T47D (cell line): ENCODE measurements at regions not wholly inside any gene's neighbourhood (a gene's known extent, or its start where the extent isn't known, plus 50 kb on each side); places are given as distances from the start of the nearest gene placed in this dataset.
A peak's percentile ranks its signal among the peaks of the same experiment; 100 is the strongest.

Experiments used
- DNase-seq, 2 experiments: peaks; one replicate each; pipeline versions ENCODE4 v3.0.0 to v3.0.0-alpha.2; 2011 to 2012; ENCODE audit warnings: low read depth in 1 of 2, low spot score in 1 of 2
- JUND ChIP-seq: IDR thresholded peaks from 2 replicates; pipeline ENCODE4 v1.6.1; 2012; ENCODE audit warnings: low read depth
- in situ Hi-C: cut with HindIII; loops from 2 replicates; pipeline ENCODE4 v1.10.0; 2016; ENCODE audit warnings: low sequenced_read_pairs, low pct_unique_long_range_greater_than_20kb

- in situ Hi-C loops = no loop called here
- DNase-seq = no peak
- TF ChIP-seq JUND = no peak
These were observed 255.1 kb upstream of the STT3B start for GRCh38 chr3:31277582-31277981.

GRCh38 chr3:31278532-31278931, 254.2 kb upstream of the STT3B start:
- no peak for TF ChIP-seq JUND
- DNase-seq = no peak
- in situ Hi-C loops = no loop called here

- in situ Hi-C loops = no loop called here
- DNase-seq = no peak
- no peak for TF ChIP-seq JUND
These were observed 247.9 kb upstream of the STT3B start for GRCh38 chr3:31284776-31285175.

- no peak for TF ChIP-seq JUND
- in situ Hi-C loops = no loop called here
- DNase-seq = no peak
These were observed 246.8 kb upstream of the STT3B start for GRCh38 chr3:31285833-31286486.

DNA sequence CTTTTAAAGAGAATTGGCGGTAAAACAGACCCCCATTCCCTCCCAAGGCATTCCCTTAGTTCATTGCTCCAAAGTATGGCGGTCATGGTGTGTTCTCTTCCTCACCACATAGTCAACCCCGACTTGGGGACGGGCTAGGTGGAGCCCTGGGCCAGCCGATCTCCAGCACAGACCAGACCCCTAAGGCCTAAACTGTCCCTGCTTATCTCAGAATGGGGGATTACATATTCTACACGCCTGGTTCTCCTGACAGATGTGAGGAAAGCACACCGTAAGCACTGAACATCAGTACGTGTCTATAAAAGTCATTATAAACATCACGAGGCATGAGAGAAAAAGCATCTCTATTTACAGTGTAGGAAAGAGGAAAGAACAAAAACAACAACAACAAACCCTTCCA, 244.5 kb upstream of the STT3B start:
- in situ Hi-C loops = no loop called here

GRCh38 chr3:31288641-31289100, 244.1 kb upstream of the STT3B start:
- DNase-seq = peak in 1 of 2 experiments; percentile 38
- in situ Hi-C loops = no loop called here
- no peak for TF ChIP-seq JUND

More for the DNA sequence above, 244.5 kb upstream of the STT3B start:
- TF ChIP-seq JUND = no peak
- no peak for DNase-seq

DNA sequence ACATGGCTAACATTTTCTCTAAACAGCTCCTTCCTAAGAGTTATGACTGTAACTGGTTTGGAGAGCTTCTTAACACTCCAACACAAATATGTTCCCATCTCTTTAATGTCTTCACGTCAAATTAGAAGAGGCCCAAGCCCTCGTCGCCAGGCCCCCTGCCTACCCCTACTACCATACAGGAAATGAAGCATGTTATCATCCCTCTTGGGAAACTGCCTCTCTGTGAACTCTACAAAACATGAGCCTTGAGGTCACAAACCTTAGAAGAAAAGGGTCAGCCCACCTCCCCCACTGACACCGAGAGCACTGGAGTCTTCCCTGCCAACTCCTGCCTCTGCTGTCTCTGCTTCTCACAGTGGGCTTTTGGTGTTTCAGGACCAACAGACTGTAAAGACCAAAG, 243.1 kb upstream of the STT3B start:
- no peak for TF ChIP-seq JUND
- in situ Hi-C loops = no loop called here
- DNase-seq = no peak

DNA sequence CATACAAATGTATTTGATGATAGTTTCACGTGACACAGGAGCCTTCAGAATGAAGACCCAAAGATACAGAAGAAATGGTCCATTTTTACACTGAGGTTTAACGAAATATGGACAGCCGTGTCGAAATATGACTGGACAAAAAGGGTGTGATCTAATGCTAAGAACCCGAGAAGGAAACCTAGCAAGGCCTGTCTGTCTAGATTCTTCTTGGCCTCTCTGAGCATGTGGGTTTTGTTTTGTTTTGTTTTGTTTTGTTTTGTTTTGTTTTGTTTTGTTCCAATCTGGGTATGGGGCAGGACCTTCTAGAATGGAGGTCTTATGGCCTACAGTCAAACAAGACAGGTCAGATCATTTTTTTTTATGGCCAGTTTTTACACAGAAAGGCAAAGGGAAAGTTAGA, 242.7 kb upstream of the STT3B start:
- in situ Hi-C loops = no loop called here
- no peak for TF ChIP-seq JUND
- peak in 1 of 2 experiments; percentile 40 for DNase-seq

- DNase-seq = peak in 1 of 2 experiments; percentile 30
- TF ChIP-seq JUND = no peak
- in situ Hi-C loops = no loop called here
These were observed 240.9 kb upstream of the STT3B start for GRCh38 chr3:31291818-31292217.

- no peak for DNase-seq
- no peak for TF ChIP-seq JUND
- in situ Hi-C loops = no loop called here
These were observed 238.1 kb upstream of the STT3B start for GRCh38 chr3:31294430-31295149.

DNA sequence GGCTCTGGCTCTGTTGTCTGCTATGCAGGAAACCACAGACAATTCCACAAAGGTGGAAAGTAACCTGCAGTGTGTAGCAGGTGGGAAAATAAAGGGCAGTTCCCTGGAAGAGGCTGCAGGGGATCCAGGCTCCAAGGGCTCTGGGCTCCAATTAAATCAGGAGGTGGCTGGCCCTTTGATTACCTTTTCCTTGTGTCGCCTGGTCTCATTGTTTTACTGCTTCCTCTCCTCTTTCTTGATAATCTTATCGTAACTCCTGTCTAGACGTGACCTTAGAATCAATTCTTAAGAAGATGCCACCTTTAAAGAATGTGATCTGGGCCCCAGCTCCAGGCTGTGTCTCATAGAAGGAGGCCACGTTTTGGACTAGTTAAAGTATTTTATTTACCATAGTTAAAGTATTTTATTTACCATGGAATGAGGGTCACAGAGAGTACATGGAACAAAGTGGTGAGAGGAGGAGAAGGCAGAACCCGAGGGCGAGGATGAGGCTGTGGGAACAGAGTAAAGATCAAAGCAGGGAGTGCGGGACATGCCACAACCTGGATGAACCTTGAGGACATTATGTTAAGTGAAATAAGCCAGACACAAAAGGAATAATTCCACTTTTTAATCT, 237.5 kb upstream of the STT3B start:
- no peak for TF ChIP-seq JUND
- in situ Hi-C loops = no loop called here
- no peak for DNase-seq

GRCh38 chr3:31297726-31298298, 234.9 kb upstream of the STT3B start:
- in situ Hi-C loops = no loop called here
- DNase-seq = no peak
- TF ChIP-seq JUND = no peak
